ENCODE measurements at regions not wholly inside any gene's neighbourhood (a gene's known extent, or its start where the extent isn't known, plus 50 kb on each side); places are given as distances from the start of the nearest gene placed in this dataset.

DNA sequence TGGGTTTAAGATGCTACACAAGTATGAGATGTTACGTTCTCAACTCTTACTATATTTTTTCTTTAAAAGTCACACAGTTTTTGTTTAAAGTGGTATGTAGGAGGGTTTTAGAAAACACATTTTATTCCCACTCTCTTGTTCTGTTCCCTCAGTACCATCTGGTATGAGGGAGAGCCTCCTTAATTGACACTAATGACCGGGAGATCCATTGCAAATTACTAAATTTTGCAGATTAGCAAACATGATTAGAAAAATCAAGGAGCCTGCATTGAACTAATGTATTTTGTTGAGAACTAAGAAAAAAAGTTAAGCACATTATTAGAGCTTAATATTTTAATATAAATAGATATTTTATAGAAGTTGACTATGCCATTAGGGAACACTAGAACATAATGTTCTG, 87.3 kb upstream of the UNC5C start:
- H3K27me3 ChIP-seq (ENCODE audit: insufficient read depth) = no peaks in the 10 kb centered on the region
- no peak overlapping the region for H3K27ac ChIP-seq (ENCODE audit: low read depth in 2 of 2, low read length in 1 of 2)
- H4K20me1 ChIP-seq (ENCODE audit: insufficient read depth) = no peaks in the 10 kb centered on the region
- H3K9ac ChIP-seq = no peak overlapping the region
- WGBS (ENCODE audit: low lambda C conversion rate) = 52% methylated on average over 2 of the region's 2 CpGs
- H3K9me3 ChIP-seq = no peaks in the 10 kb centered on the region
- H2AFZ ChIP-seq (ENCODE audit: low read depth) = no peak overlapping the region
- H3K9me2 ChIP-seq = no peaks in the 10 kb centered on the region
- no peaks in the 10 kb centered on the region for H3K36me3 ChIP-seq (replicated peaks in 1 of 2; ENCODE audit: control insufficient read depth in 1 of 2, insufficient read depth in 2 of 2, low read length in 1 of 2)
- no peaks in the 10 kb centered on the region for H3F3A ChIP-seq (replicated peaks; ENCODE audit: insufficient read depth)
- TF ChIP-seq TCF12 (IDR thresholded peaks at IDR 0.05) = peak; percentile 19; the same call in 1 of the 2 replicates
- no peak for TF ChIP-seq EZH2phosphoT487 (IDR thresholded peaks at IDR 0.05; ENCODE audit: borderline replicate concordance, low read depth)
- no peak for TF ChIP-seq NRF1 (IDR thresholded peaks at IDR 0.05; ENCODE audit: low read depth, low read length)
- TF ChIP-seq NFIC (IDR thresholded peaks at IDR 0.05; ENCODE audit: borderline replicate concordance) = no peak
- peak in 1 of 2 experiments; percentile 80; a peak in 1 of 4 replicates for TF ChIP-seq EP300 (IDR thresholded peaks at IDR 0.05; ENCODE audit: borderline replicate concordance in 1 of 2, low read depth in 1 of 2, low read length in 1 of 2)
- no peak for TF ChIP-seq MXI1 (IDR thresholded peaks at IDR 0.05; ENCODE audit: low read depth, low read length)
- TF ChIP-seq FOXM1 (IDR thresholded peaks at IDR 0.05; ENCODE audit: low read depth) = no peak
- TF ChIP-seq FOSL2 (IDR thresholded peaks at IDR 0.05; ENCODE audit: borderline replicate concordance, low read depth) = no peak
- peak; percentile 32; the same call in 1 of the 2 replicates for TF ChIP-seq POLR2AphosphoS5 (IDR thresholded peaks at IDR 0.05; ENCODE audit: low read depth, low read length)
- TF ChIP-seq GATA2 (CRISPR knock-in tag; IDR thresholded peaks at IDR 0.05) = peak; percentile 76
- peak; percentile 81; the same call in 1 of the 2 replicates for TF ChIP-seq RCOR1 (IDR thresholded peaks at IDR 0.05; ENCODE audit: low read length)
- peaks cover 4 to 5% of the 10 kb centered on the region in 2 experiments; a peak in 2 of 4 replicates for H3K4me1 ChIP-seq (ENCODE audit: control insufficient read depth in 1 of 2, insufficient read depth in 2 of 2, low read depth in 1 of 2, low read length in 1 of 2)
- H3K4me3 ChIP-seq (ENCODE audit: low read depth in 2 of 2, low read length in 1 of 2) = no peak overlapping the region
- ChIA-PET CTCF (interaction anchor here (0.6 to 3.4 kb wide), 11 partner anchors 9 to 213 kb away, joined by 3 to 29 read pairs (median 4); partner anchors contain the start of gene UNC5C), POLR2A (no interaction called here)
- DNase-seq = peak; percentile 42
- H3K4me2 ChIP-seq = no peak overlapping the region
- no peaks in the 10 kb centered on the region for H3K79me2 ChIP-seq (ENCODE audit: insufficient read depth)

DNA sequence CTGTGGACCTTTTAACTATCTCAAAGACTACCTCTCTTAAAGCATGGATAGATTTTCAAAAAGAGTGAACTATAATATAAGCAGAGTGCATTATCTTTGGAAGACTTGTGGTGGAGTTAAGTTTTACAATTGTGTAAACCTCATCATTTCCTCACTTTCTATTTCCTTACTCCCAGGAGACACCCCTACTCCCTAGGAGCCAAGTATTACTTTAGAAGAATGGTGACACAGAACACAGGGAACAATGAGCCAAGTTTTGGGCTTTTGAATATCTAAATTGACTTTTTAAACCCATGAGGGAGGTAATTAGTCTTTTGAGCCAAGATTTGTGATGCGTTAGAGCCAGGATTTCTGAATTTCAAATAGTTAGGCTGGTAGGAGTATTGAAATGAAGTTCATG, 78.9 kb upstream of the UNC5C start:
- Histone ChIP-seq H3F3A (replicated peaks; ENCODE audit: insufficient read depth) (peaks cover 12% of the 10 kb centered on the region), H2AFZ (ENCODE audit: low read depth) (no peak overlapping the region), H3K4me2 (no peak overlapping the region), H3K27ac (ENCODE audit: low read depth in 2 of 2, low read length in 1 of 2) (peak overlapping the region in 1 of 2 experiments; percentile 45; a peak in 1 of 4 replicates), H3K9me2 (no peaks in the 10 kb centered on the region), H3K79me2 (ENCODE audit: insufficient read depth) (no peaks in the 10 kb centered on the region), H3K27me3 (ENCODE audit: insufficient read depth) (no peaks in the 10 kb centered on the region), H3K9me3 (no peaks in the 10 kb centered on the region), H3K4me1 (ENCODE audit: control insufficient read depth in 1 of 2, insufficient read depth in 2 of 2, low read depth in 1 of 2, low read length in 1 of 2) (0 out of 4 replicates have a peak, but pooled peaks cover 0 to 5% of the 10 kb centered on the region in 2 experiments), H3K36me3 (replicated peaks in 1 of 2; ENCODE audit: control insufficient read depth in 1 of 2, insufficient read depth in 2 of 2, low read length in 1 of 2) (no peaks in the 10 kb centered on the region), H3K4me3 (ENCODE audit: low read depth in 2 of 2, low read length in 1 of 2) (no peak overlapping the region), H4K20me1 (ENCODE audit: insufficient read depth) (no peaks in the 10 kb centered on the region), H3K9ac (no peak overlapping the region)
- POLR2A ChIA-PET = no interaction called here
- CTCF ChIA-PET = interaction anchor here (0.8 to 1.6 kb wide), 2 partner anchors 9 to 16 kb away, joined by 3 to 7 read pairs; no protein-coding TSS in a partner anchor
- TF ChIP-seq SMC3 (IDR thresholded peaks at IDR 0.05; ENCODE audit: low read depth, low read length) (no peak), JUND (IDR thresholded peaks at IDR 0.05) (no peak), ELF1 (IDR thresholded peaks at IDR 0.05) (no peak), GABPA (IDR thresholded peaks at IDR 0.05; ENCODE audit: low read depth) (no peak)
- TF ChIP-seq, protein P1, sequence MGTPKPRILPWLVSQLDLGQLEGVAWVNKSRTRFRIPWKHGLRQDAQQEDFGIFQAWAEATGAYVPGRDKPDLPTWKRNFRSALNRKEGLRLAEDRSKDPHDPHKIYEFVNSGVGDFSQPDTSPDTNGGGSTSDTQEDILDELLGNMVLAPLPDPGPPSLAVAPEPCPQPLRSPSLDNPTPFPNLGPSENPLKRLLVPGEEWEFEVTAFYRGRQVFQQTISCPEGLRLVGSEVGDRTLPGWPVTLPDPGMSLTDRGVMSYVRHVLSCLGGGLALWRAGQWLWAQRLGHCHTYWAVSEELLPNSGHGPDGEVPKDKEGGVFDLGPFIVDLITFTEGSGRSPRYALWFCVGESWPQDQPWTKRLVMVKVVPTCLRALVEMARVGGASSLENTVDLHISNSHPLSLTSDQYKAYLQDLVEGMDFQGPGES (IDR thresholded peaks at IDR 0.05; ENCODE audit: low read depth, low read length) = no peak
- no peak for DNase-seq
- WGBS (ENCODE audit: low lambda C conversion rate) = 91% methylated on average over 1 of the region's 1 CpG

Data from SK-N-SH (cell line).